Panc1 (cell line): ENCODE measurements at regions not wholly inside any gene's neighbourhood (a gene's known extent, or its start where the extent isn't known, plus 50 kb on each side); places are given as distances from the start of the nearest gene placed in this dataset.

Experiments used
- ATAC-seq: fragments of 200-7000 bp; cut with Tn5 transposase; 2 replicates; pipeline ENCODE4 v1.9.1; 2020; ENCODE audit warnings: mild to moderate bottlenecking, moderate library complexity
- BruUV-seq: library from RNA; stranded (reverse); fragments of 400-500 nt; replicated peaks from 2 replicates; lab custom pipeline; 2021; lab: Mats Ljungman, UMichigan
- CTCF ChIA-PET: fragments of 300-600 bp; sonication (Branson Sonifier 250); formaldehyde crosslinking; loops from one replicate; lab custom pipeline; 2022; ENCODE audit warnings: antibody characterized with exemption; lab: Charles Lee
- POLR2A ChIA-PET: fragments of 300-600 bp; sonication (Branson Sonifier 250); formaldehyde crosslinking; loops from one replicate; lab custom pipeline; 2022; ENCODE audit warnings: antibody characterized with exemption; lab: Charles Lee
- DNase-seq: peaks from one replicate; pipeline ENCODE4 v3.0.0-alpha.2; 2010; ENCODE audit warnings: low read depth, low spot score
- H3K27ac ChIP-seq: 2 replicates; pipeline ENCODE4 v1.5.1; 2011; ENCODE audit warnings: mild to moderate bottlenecking, low read length, inconsistent platforms
- H3K27me3 ChIP-seq: fragments of 200-500 bp; sonication (Bioruptor generic); 2 replicates; pipeline ENCODE4 v1.6.0; 2014; ENCODE audit warnings: low read length, inconsistent platforms; ENCODE audit not compliant: control insufficient read depth, insufficient read depth
- H3K36me3 ChIP-seq: fragments of 200-500 bp; sonication (Bioruptor generic); 2 replicates; pipeline ENCODE4 v1.5.1; 2014; ENCODE audit warnings: inconsistent platforms, mild to moderate bottlenecking, low read length, moderate library complexity; ENCODE audit not compliant: control insufficient read depth, insufficient read depth
- H3K4me1 ChIP-seq: 2 replicates; pipeline ENCODE4 v1.5.1; 2011; ENCODE audit warnings: inconsistent platforms, mild to moderate bottlenecking, low read length, moderate library complexity; ENCODE audit not compliant: control insufficient read depth, insufficient read depth
- H3K4me3 ChIP-seq, 2 experiments: 2 replicates each; pipeline ENCODE4 v1.5.1; 2011 to 2012; ENCODE audit warnings: low read depth in 2 of 2, low read length in 2 of 2, mild to moderate bottlenecking in 2 of 2, inconsistent platforms in 1 of 2, moderate library complexity in 1 of 2
- H3K9me3 ChIP-seq: fragments of 200-500 bp; sonication (Bioruptor generic); 2 replicates; pipeline ENCODE4 v1.5.1; 2014; ENCODE audit warnings: low read depth, mild to moderate bottlenecking, inconsistent platforms, low read length, moderate library complexity; ENCODE audit not compliant: control insufficient read depth, insufficient read depth
- POLR2AphosphoS5 ChIP-seq: IDR thresholded peaks from 2 replicates; pipeline ENCODE4 v1.6.1; 2012; ENCODE audit warnings: mild to moderate bottlenecking, low read depth, low read length, moderate library complexity
- SIN3A ChIP-seq: IDR thresholded peaks from 2 replicates; pipeline ENCODE4 v1.6.1; 2012; ENCODE audit warnings: low read depth, mild to moderate bottlenecking, low read length, moderate library complexity, borderline replicate concordance; ENCODE audit not compliant: insufficient read depth
- TCF7L2 ChIP-seq: IDR thresholded peaks from 2 replicates; pipeline ENCODE4 v1.6.1; 2011; ENCODE audit warnings: mild to moderate bottlenecking, low read depth, low read length, inconsistent platforms
- in situ Hi-C: cut with HindIII; loops from 2 replicates; pipeline ENCODE4 v1.10.0; 2016; ENCODE audit warnings: low sequenced_read_pairs, low pct_unique_long_range_greater_than_20kb
- intact Hi-C: fragments of 100-400 bp; cut with micrococcal nuclease; formaldehyde crosslinking; loops from one replicate; pipeline ENCODE4 v1.10.0; 2022; ENCODE audit not compliant: unreplicated experiment
- TF ChIP-seq, protein P1 (sequence below): fragments of 450-650 bp; IDR thresholded peaks from 2 replicates; pipeline ENCODE4 v1.5.1; 2017; ENCODE audit warnings: mild to moderate bottlenecking
- TF ChIP-seq, protein P2 (sequence below), 2 experiments: IDR thresholded peaks; 2 replicates each; pipeline ENCODE4 v1.6.1; 2011 to 2012; ENCODE audit warnings: low read depth in 2 of 2, control low read depth in 1 of 2, low read length in 1 of 2, mild to moderate bottlenecking in 1 of 2, moderate library complexity in 1 of 2; ENCODE audit not compliant: insufficient read depth in 1 of 2

- TF ChIP-seq, protein P1, sequence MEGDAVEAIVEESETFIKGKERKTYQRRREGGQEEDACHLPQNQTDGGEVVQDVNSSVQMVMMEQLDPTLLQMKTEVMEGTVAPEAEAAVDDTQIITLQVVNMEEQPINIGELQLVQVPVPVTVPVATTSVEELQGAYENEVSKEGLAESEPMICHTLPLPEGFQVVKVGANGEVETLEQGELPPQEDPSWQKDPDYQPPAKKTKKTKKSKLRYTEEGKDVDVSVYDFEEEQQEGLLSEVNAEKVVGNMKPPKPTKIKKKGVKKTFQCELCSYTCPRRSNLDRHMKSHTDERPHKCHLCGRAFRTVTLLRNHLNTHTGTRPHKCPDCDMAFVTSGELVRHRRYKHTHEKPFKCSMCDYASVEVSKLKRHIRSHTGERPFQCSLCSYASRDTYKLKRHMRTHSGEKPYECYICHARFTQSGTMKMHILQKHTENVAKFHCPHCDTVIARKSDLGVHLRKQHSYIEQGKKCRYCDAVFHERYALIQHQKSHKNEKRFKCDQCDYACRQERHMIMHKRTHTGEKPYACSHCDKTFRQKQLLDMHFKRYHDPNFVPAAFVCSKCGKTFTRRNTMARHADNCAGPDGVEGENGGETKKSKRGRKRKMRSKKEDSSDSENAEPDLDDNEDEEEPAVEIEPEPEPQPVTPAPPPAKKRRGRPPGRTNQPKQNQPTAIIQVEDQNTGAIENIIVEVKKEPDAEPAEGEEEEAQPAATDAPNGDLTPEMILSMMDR = no peak
- no peak for TF ChIP-seq SIN3A
- no peak for TF ChIP-seq TCF7L2
- TF ChIP-seq, protein P2, sequence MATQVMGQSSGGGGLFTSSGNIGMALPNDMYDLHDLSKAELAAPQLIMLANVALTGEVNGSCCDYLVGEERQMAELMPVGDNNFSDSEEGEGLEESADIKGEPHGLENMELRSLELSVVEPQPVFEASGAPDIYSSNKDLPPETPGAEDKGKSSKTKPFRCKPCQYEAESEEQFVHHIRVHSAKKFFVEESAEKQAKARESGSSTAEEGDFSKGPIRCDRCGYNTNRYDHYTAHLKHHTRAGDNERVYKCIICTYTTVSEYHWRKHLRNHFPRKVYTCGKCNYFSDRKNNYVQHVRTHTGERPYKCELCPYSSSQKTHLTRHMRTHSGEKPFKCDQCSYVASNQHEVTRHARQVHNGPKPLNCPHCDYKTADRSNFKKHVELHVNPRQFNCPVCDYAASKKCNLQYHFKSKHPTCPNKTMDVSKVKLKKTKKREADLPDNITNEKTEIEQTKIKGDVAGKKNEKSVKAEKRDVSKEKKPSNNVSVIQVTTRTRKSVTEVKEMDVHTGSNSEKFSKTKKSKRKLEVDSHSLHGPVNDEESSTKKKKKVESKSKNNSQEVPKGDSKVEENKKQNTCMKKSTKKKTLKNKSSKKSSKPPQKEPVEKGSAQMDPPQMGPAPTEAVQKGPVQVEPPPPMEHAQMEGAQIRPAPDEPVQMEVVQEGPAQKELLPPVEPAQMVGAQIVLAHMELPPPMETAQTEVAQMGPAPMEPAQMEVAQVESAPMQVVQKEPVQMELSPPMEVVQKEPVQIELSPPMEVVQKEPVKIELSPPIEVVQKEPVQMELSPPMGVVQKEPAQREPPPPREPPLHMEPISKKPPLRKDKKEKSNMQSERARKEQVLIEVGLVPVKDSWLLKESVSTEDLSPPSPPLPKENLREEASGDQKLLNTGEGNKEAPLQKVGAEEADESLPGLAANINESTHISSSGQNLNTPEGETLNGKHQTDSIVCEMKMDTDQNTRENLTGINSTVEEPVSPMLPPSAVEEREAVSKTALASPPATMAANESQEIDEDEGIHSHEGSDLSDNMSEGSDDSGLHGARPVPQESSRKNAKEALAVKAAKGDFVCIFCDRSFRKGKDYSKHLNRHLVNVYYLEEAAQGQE (IDR thresholded peaks at IDR 0.05; ENCODE audit: insufficient read depth in 1 of 2, low read depth in 2 of 2, low read length in 1 of 2) = no peak
- TF ChIP-seq POLR2AphosphoS5 = no peak
- in situ Hi-C loops = no loop called here
- Histone ChIP-seq H3K27ac (no peak overlapping the region), H3K9me3 (no peaks in the 10 kb centered on the region), H3K4me3 (no peak overlapping the region), H3K4me1 (no peaks in the 10 kb centered on the region), H3K36me3 (no peaks in the 10 kb centered on the region), H3K27me3 (no peaks in the 10 kb centered on the region)
- POLR2A ChIA-PET = no interaction called here
- ATAC-seq (no peak), DNase-seq (no peak)
- no TSS peak for BruUV-seq
- CTCF ChIA-PET = interaction anchor here (0.6 kb wide), 1 partner anchor 33 kb away, joined by 3 read pairs; no protein-coding TSS in a partner anchor
- intact Hi-C loops = no loop called here
These were observed 91.7 kb upstream of the LCLAT1 start for GRCh38 chr2:30355306-30355705.

- CTCF ChIA-PET = no interaction called here
- no peak for TF ChIP-seq SIN3A
- TF ChIP-seq, protein P2 (IDR thresholded peaks at IDR 0.05; ENCODE audit: insufficient read depth in 1 of 2, low read depth in 2 of 2, low read length in 1 of 2) = no peak
- TF ChIP-seq, protein P1 = no peak
- Histone ChIP-seq H3K27me3 (no peaks in the 10 kb centered on the region), H3K4me3 (no peak overlapping the region), H3K9me3 (no peaks in the 10 kb centered on the region), H3K4me1 (no peaks in the 10 kb centered on the region), H3K27ac (no peak overlapping the region), H3K36me3 (no peaks in the 10 kb centered on the region)
- in situ Hi-C loops = no loop called here
- ATAC-seq (no peak), DNase-seq (no peak)
- POLR2A ChIA-PET = no interaction called here
- no TSS peak for BruUV-seq
- intact Hi-C loops = no loop called here
These were observed 91.0 kb upstream of the LCLAT1 start for GRCh38 chr2:30356071-30356470.
